ENCODE measurements at regions not wholly inside any gene's neighbourhood (a gene's known extent, or its start where the extent isn't known, plus 50 kb on each side); places are given as distances from the start of the nearest gene placed in this dataset.

DNA sequence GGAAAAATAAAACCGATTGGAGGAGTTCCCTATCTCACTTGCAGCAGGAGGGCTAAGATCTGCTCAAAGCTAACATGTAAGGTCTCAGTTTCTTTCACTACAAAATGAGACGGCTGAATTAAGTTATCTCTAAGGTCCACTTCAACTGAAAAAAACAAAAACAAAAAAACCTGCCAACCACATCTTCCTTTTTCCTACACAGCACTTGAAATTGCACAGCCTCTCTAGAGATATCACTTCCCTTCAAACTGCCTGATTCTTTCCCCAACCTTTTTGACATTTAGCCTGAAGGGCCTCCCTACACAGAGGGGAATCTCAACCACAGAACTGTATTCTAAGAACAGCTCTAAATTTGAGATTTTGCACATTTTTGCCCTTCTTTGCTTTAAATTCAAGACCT is 227.9 kb upstream of the TARS1 start:
- no peak for DNase-seq
- no peaks in the 10 kb centered on the region for H3K4me1 ChIP-seq (ENCODE audit: insufficient read depth, low read length)

GRCh38 chr5:33223563-33224284 is 217.0 kb upstream of the TARS1 start:
- no peak for DNase-seq
- H2AFZ ChIP-seq (ENCODE audit: low read depth, low read length), result no peak overlapping the region
- no peaks in the 10 kb centered on the region for H3K4me1 ChIP-seq (ENCODE audit: insufficient read depth, low read length)
- ATAC-seq (ENCODE audit: insufficient read depth, low read depth), result no peak
- no peaks in the 10 kb centered on the region for H3K79me2 ChIP-seq (ENCODE audit: insufficient read depth, low read length)
- no peaks in the 10 kb centered on the region for H4K20me1 ChIP-seq (ENCODE audit: insufficient read depth, low read length)
- TF ChIP-seq EZH2 (IDR thresholded peaks at IDR 0.05; ENCODE audit: borderline replicate concordance, low read depth, low read length, severe bottlenecking), result no peak
- TF ChIP-seq, protein P1, sequence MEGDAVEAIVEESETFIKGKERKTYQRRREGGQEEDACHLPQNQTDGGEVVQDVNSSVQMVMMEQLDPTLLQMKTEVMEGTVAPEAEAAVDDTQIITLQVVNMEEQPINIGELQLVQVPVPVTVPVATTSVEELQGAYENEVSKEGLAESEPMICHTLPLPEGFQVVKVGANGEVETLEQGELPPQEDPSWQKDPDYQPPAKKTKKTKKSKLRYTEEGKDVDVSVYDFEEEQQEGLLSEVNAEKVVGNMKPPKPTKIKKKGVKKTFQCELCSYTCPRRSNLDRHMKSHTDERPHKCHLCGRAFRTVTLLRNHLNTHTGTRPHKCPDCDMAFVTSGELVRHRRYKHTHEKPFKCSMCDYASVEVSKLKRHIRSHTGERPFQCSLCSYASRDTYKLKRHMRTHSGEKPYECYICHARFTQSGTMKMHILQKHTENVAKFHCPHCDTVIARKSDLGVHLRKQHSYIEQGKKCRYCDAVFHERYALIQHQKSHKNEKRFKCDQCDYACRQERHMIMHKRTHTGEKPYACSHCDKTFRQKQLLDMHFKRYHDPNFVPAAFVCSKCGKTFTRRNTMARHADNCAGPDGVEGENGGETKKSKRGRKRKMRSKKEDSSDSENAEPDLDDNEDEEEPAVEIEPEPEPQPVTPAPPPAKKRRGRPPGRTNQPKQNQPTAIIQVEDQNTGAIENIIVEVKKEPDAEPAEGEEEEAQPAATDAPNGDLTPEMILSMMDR (IDR thresholded peaks at IDR 0.05; ENCODE audit: borderline replicate concordance, extremely low read depth, low read length, poor library complexity, severe bottlenecking), result no peak
- peaks cover 2% of the 10 kb centered on the region for H3K9me3 ChIP-seq (ENCODE audit: insufficient read depth, low read length, severe bottlenecking)
- no peaks in the 10 kb centered on the region for H3K27me3 ChIP-seq (ENCODE audit: insufficient read depth, low read length, poor library complexity)
- H3K9ac ChIP-seq (ENCODE audit: low read depth, low read length), result no peak overlapping the region
- H3K27ac ChIP-seq (ENCODE audit: low read length), result no peak overlapping the region
- no peak overlapping the region for H3K4me3 ChIP-seq (ENCODE audit: low read depth in 1 of 2, low read length in 2 of 2)
- H3K36me3 ChIP-seq (ENCODE audit: insufficient read depth, low read length), result no peaks in the 10 kb centered on the region
- H3K4me2 ChIP-seq (ENCODE audit: insufficient read depth, low read length), result no peak overlapping the region

More for the DNA sequence above, 227.9 kb upstream of the TARS1 start:
- Histone ChIP-seq H3K9ac (ENCODE audit: low read depth, low read length) (no peak overlapping the region), H3K4me2 (ENCODE audit: insufficient read depth, low read length) (no peak overlapping the region), H2AFZ (ENCODE audit: low read depth, low read length) (no peak overlapping the region), H3K27me3 (ENCODE audit: insufficient read depth, low read length, poor library complexity) (no peaks in the 10 kb centered on the region), H3K9me3 (ENCODE audit: insufficient read depth, low read length, severe bottlenecking) (no peaks in the 10 kb centered on the region), H3K36me3 (ENCODE audit: insufficient read depth, low read length) (no peaks in the 10 kb centered on the region), H3K4me3 (ENCODE audit: low read depth in 1 of 2, low read length in 2 of 2) (no peak overlapping the region), H4K20me1 (ENCODE audit: insufficient read depth, low read length) (no peaks in the 10 kb centered on the region), H3K27ac (ENCODE audit: low read length) (no peak overlapping the region), H3K79me2 (ENCODE audit: insufficient read depth, low read length) (no peaks in the 10 kb centered on the region)
- TF ChIP-seq, protein P1 (IDR thresholded peaks at IDR 0.05; ENCODE audit: borderline replicate concordance, extremely low read depth, low read length, poor library complexity, severe bottlenecking), result no peak
- no peak for TF ChIP-seq EZH2 (IDR thresholded peaks at IDR 0.05; ENCODE audit: borderline replicate concordance, low read depth, low read length, severe bottlenecking)
- no peak for ATAC-seq (ENCODE audit: insufficient read depth, low read depth)

GRCh38 chr5:33224285-33224961 is 216.3 kb upstream of the TARS1 start:
- Histone ChIP-seq H3K27ac (ENCODE audit: low read length) (no peak overlapping the region), H3K9ac (ENCODE audit: low read depth, low read length) (no peak overlapping the region), H2AFZ (ENCODE audit: low read depth, low read length) (no peak overlapping the region), H3K4me3 (ENCODE audit: low read depth in 1 of 2, low read length in 2 of 2) (no peak overlapping the region), H3K4me1 (ENCODE audit: insufficient read depth, low read length) (no peaks in the 10 kb centered on the region), H3K79me2 (ENCODE audit: insufficient read depth, low read length) (no peaks in the 10 kb centered on the region), H4K20me1 (ENCODE audit: insufficient read depth, low read length) (no peaks in the 10 kb centered on the region), H3K4me2 (ENCODE audit: insufficient read depth, low read length) (no peak overlapping the region), H3K36me3 (ENCODE audit: insufficient read depth, low read length) (no peaks in the 10 kb centered on the region), H3K9me3 (ENCODE audit: insufficient read depth, low read length, severe bottlenecking) (peaks cover 2% of the 10 kb centered on the region), H3K27me3 (ENCODE audit: insufficient read depth, low read length, poor library complexity) (no peaks in the 10 kb centered on the region)
- ATAC-seq (ENCODE audit: insufficient read depth, low read depth) (no peak), DNase-seq (no peak)
- TF ChIP-seq, protein P1 (IDR thresholded peaks at IDR 0.05; ENCODE audit: borderline replicate concordance, extremely low read depth, low read length, poor library complexity, severe bottlenecking), result no peak
- TF ChIP-seq EZH2 (IDR thresholded peaks at IDR 0.05; ENCODE audit: borderline replicate concordance, low read depth, low read length, severe bottlenecking), result no peak
